SH-SY5Y (cell line): ENCODE measurements at regions not wholly inside any gene's neighbourhood (a gene's known extent, or its start where the extent isn't known, plus 50 kb on each side); places are given as distances from the start of the nearest gene placed in this dataset.

Experiments
- GATA2 ChIP-seq: IDR thresholded peaks from 2 replicates; pipeline ENCODE4 v1.6.1; 2011; ENCODE audit warnings: mild to moderate bottlenecking, low read depth, low read length
- GATA3 ChIP-seq: IDR thresholded peaks from 2 replicates; pipeline ENCODE4 v1.6.1; 2011; ENCODE audit warnings: low read depth, mild to moderate bottlenecking, low read length, moderate library complexity

- TF ChIP-seq GATA2 (no peak), GATA3 (no peak)
Observed at GRCh38 chr1:244341455-244342450, 110.0 kb downstream of the ADSS2 start.
